ENCODE measurements at regions not wholly inside any gene's neighbourhood (a gene's known extent, or its start where the extent isn't known, plus 50 kb on each side); places are given as distances from the start of the nearest gene placed in this dataset.

DNA sequence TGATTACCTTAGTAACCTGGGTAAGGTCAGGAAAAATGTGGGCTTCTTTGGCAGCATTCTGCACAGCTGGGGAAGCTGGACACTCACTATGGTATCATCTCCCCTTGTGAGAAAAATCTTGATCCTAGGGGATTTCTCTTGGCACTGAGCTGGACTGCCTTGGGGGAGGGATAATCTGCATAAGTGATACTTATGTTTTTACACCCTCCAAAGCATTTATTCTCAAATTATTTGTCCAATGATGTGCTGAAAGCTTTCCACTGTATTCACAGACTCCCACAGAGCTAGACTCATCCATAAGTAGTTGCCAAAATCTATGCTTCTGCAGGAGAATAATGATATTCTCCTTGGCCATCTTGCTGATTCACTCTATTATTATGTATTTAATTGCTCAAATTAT is 121.5 kb upstream of the CNR1 start:
- Histone ChIP-seq H3K4me3 (ENCODE audit: low read depth in 2 of 2, low read length in 2 of 2) (no peak overlapping the region), H3K4me1 (ENCODE audit: control insufficient read depth, insufficient read depth, low read length) (no peaks in the 10 kb centered on the region), H3K27me3 (ENCODE audit: control insufficient read depth, insufficient read depth, low read length) (no peaks in the 10 kb centered on the region), H3K27ac (ENCODE audit: low read length) (no peak overlapping the region), H3K36me3 (ENCODE audit: control insufficient read depth, insufficient read depth, low read length) (no peaks in the 10 kb centered on the region), H3K9me3 (ENCODE audit: control insufficient read depth, insufficient read depth, low read depth, low read length) (0 out of 2 replicates have a peak, but pooled peaks cover 2% of the 10 kb centered on the region)
- intact Hi-C loops (cut with micrococcal nuclease; ENCODE audit: unreplicated experiment) (no loop called here), in situ Hi-C loops (cut with HindIII; ENCODE audit: low pct_unique_long_range_greater_than_20kb, low sequenced_read_pairs) (no loop called here)
- ATAC-seq (no peak), DNase-seq (ENCODE audit: low read depth, low spot score) (no peak)
- ChIA-PET CTCF (no interaction called here), POLR2A (no interaction called here)
- TF ChIP-seq POLR2AphosphoS5 (IDR thresholded peaks at IDR 0.05; ENCODE audit: low read depth, low read length) (no peak), SIN3A (IDR thresholded peaks at IDR 0.05; ENCODE audit: borderline replicate concordance, insufficient read depth, low read depth, low read length) (no peak), TCF7L2 (IDR thresholded peaks at IDR 0.05; ENCODE audit: low read depth, low read length) (no peak)
- TF ChIP-seq, protein P1, sequence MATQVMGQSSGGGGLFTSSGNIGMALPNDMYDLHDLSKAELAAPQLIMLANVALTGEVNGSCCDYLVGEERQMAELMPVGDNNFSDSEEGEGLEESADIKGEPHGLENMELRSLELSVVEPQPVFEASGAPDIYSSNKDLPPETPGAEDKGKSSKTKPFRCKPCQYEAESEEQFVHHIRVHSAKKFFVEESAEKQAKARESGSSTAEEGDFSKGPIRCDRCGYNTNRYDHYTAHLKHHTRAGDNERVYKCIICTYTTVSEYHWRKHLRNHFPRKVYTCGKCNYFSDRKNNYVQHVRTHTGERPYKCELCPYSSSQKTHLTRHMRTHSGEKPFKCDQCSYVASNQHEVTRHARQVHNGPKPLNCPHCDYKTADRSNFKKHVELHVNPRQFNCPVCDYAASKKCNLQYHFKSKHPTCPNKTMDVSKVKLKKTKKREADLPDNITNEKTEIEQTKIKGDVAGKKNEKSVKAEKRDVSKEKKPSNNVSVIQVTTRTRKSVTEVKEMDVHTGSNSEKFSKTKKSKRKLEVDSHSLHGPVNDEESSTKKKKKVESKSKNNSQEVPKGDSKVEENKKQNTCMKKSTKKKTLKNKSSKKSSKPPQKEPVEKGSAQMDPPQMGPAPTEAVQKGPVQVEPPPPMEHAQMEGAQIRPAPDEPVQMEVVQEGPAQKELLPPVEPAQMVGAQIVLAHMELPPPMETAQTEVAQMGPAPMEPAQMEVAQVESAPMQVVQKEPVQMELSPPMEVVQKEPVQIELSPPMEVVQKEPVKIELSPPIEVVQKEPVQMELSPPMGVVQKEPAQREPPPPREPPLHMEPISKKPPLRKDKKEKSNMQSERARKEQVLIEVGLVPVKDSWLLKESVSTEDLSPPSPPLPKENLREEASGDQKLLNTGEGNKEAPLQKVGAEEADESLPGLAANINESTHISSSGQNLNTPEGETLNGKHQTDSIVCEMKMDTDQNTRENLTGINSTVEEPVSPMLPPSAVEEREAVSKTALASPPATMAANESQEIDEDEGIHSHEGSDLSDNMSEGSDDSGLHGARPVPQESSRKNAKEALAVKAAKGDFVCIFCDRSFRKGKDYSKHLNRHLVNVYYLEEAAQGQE (IDR thresholded peaks at IDR 0.05; ENCODE audit: insufficient read depth in 1 of 2, low read depth in 2 of 2, low read length in 1 of 2): no peak
- BruUV-seq (replicated peaks): no TSS peak

DNA sequence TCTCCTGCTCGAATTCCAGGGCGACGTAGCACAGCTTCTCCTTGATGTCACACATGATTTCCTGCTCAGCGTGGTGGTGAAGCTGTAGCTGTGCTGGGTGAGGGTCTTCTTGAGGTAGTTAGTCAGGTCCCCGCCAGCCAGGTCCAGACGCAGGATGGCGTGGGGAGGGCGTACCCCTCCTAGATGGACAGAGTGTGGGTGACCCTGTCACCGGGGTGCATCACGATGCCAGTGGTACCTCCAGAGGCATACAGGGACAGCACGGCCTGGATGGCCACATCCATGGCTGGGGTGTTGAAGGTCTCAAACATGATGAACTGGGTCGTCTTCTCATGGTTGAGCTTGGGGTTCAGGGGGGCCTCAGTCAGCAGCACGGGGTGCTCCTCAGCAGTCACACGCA is 110.2 kb upstream of the CNR1 start:
- POLR2A ChIA-PET: no interaction called here

More for the DNA sequence above, 110.2 kb upstream of the CNR1 start:
- H3K4me3 ChIP-seq (ENCODE audit: low read depth in 2 of 2, low read length in 2 of 2): no peak overlapping the region
- CTCF ChIA-PET: no interaction called here
- no TSS peak for BruUV-seq (replicated peaks)
- H3K9me3 ChIP-seq (ENCODE audit: control insufficient read depth, insufficient read depth, low read depth, low read length): no peaks in the 10 kb centered on the region
- no peaks in the 10 kb centered on the region; the same call in 1 of the 2 replicates for H3K27me3 ChIP-seq (ENCODE audit: control insufficient read depth, insufficient read depth, low read length)
- intact Hi-C loops (cut with micrococcal nuclease; ENCODE audit: unreplicated experiment) (no loop called here), in situ Hi-C loops (cut with HindIII; ENCODE audit: low pct_unique_long_range_greater_than_20kb, low sequenced_read_pairs) (no loop called here)
- TF ChIP-seq, protein P1 (IDR thresholded peaks at IDR 0.05; ENCODE audit: insufficient read depth in 1 of 2, low read depth in 2 of 2, low read length in 1 of 2): no peak
- TF ChIP-seq SIN3A (IDR thresholded peaks at IDR 0.05; ENCODE audit: borderline replicate concordance, insufficient read depth, low read depth, low read length) (no peak), POLR2AphosphoS5 (IDR thresholded peaks at IDR 0.05; ENCODE audit: low read depth, low read length) (no peak), TCF7L2 (IDR thresholded peaks at IDR 0.05; ENCODE audit: low read depth, low read length) (no peak)
- TF ChIP-seq, protein P2, sequence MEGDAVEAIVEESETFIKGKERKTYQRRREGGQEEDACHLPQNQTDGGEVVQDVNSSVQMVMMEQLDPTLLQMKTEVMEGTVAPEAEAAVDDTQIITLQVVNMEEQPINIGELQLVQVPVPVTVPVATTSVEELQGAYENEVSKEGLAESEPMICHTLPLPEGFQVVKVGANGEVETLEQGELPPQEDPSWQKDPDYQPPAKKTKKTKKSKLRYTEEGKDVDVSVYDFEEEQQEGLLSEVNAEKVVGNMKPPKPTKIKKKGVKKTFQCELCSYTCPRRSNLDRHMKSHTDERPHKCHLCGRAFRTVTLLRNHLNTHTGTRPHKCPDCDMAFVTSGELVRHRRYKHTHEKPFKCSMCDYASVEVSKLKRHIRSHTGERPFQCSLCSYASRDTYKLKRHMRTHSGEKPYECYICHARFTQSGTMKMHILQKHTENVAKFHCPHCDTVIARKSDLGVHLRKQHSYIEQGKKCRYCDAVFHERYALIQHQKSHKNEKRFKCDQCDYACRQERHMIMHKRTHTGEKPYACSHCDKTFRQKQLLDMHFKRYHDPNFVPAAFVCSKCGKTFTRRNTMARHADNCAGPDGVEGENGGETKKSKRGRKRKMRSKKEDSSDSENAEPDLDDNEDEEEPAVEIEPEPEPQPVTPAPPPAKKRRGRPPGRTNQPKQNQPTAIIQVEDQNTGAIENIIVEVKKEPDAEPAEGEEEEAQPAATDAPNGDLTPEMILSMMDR (IDR thresholded peaks at IDR 0.05): no peak
- no peak overlapping the region for H3K27ac ChIP-seq (ENCODE audit: low read length)
- no peaks in the 10 kb centered on the region for H3K4me1 ChIP-seq (ENCODE audit: control insufficient read depth, insufficient read depth, low read length)
- DNase-seq (ENCODE audit: low read depth, low spot score): no peak
- no peak for ATAC-seq
- H3K36me3 ChIP-seq (ENCODE audit: control insufficient read depth, insufficient read depth, low read length): no peaks in the 10 kb centered on the region
